COR-L47 (cell line): ENCODE measurements at regions not wholly inside any gene's neighbourhood (a gene's known extent, or its start where the extent isn't known, plus 50 kb on each side); places are given as distances from the start of the nearest gene placed in this dataset.
"Not testable (repeated sequence)": the region's sequence is repeated elsewhere in the genome, so short reads cannot be mapped to it uniquely, and the experiment has no call there.

Source experiments
- DNase-seq: peaks from one replicate; lab custom pipeline; 2025; lab: John Stamatoyannopoulos, UW

DNA sequence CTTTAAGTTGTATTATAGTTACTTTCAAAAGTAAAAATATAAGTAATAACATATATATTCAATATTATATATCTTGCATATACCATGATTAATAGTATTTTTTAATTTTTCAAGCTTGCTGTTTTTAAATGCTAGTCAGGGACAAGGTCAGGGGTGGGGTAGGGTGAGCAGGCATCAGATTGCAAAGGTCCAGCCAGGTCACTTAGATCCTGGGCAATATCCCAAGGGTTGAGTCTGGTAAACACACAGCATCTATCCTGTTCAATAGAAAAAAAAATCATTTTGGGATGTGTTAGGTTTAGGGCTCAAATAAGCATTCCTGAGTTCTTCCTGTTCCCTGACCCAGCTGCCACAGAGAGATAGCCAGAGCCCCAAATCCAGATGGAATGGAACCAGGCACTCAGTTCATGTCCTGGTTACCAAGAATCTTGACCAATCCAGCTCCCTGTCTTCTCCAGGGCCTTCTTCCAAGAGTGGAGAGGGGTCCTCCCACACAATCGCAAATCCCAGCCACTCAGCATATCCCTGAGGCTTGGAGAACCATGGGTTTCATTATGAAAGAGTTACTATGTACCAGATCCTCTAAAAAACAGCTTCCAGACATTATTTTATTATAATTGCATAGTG lies 134.9 kb upstream of the TOP1 start:
- DNase-seq: no peak

DNA sequence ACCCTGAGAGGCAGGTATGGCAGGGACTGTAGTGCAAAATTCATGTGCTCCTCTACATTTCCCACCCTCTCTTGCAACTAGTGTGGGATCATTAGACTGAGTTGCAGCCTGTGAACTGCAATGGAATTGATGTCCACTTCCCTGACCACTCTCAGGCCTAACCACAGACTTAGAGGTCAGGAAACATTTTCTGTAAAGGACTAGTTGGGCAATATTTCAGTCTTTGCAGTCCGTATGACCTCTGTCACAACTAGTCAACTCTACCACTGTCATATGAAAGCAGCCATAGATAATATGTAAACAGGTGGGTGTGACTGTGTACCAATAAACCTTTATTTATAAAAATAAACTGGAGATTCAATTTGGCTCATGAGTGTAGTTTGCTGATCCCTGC lies 134.4 kb upstream of the TOP1 start:
- no peak for DNase-seq

DNA sequence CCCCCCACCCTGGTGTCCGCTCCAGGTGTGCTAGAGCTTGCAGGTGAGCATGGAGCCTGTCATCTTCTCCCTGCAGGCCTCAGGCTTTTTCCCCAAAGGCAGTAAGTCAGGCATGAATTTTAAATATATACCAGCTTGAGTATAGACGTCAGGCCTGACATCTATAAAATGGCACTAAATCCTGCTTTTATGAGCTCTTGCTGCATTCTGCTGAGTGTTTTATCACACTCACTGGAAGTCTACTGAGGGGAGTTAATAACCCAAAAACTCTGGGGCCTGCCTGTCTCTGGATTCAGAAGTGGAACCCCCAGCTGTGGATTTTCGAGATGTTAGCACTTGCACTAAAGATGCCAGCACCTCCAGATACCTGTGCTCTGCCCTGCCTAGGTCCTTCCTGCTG lies 133.4 kb upstream of the TOP1 start:
- no peak for DNase-seq

DNA sequence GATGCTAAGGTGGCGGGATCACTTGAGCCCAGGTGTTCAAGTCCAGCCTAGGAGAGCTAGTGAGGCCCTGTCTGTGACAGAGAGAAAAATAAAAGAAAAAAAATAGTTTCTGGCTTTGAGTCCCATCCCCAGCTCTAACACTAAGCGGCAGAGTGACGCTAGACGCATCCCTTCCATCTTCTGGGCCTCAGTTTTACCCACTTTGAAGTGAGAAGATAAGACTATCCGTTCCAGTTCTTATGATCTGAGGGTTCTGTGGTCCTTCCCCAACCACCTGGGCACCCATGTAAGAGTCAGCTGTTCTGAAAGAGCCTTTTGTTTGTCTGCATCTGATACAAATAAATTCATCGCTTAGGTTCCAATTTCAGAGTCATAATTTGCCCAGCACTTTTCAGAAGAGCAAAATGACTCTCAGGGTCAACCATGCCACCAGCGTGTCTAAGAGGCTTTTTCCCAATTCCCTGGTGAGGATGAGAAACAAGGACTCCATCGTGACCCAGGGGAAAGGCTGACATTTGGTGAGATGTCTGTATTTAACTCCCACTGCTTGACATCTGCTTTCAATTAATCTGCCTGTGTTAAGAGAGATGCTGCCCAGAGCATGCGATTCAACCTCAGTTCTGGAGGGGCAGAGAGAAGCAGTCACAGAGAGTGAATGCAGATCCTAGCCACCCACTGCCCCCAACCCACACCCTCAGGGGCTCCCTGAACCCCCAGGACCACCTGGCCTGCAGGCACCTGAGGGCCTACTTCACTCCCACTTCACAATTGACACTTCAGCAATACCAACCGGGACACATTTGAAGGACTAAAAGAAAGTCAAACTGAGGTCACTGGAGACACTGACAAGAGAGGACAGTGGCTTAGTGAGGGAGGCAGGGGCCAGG lies 131.6 kb upstream of the TOP1 start:
- no peak for DNase-seq

DNA sequence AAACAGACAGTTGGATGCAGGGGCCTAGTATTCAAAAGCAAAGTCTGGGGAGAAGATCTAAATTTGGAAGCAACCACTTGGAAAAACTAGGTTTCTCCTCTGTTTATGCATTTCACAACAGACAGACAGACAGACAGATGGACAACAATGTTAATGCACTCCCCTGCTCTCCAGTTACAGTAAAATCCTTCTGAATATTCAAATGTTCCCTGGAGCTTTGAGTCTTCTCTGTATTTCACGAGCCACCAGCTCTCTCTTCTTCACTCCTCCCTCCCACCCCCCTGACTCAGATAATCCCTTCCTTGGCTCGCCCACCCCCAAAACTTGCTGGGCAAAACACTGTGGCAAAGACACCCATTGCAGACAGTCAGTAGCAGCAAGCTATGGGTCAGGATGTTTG lies 129.3 kb upstream of the TOP1 start:
- DNase-seq: no peak

DNA sequence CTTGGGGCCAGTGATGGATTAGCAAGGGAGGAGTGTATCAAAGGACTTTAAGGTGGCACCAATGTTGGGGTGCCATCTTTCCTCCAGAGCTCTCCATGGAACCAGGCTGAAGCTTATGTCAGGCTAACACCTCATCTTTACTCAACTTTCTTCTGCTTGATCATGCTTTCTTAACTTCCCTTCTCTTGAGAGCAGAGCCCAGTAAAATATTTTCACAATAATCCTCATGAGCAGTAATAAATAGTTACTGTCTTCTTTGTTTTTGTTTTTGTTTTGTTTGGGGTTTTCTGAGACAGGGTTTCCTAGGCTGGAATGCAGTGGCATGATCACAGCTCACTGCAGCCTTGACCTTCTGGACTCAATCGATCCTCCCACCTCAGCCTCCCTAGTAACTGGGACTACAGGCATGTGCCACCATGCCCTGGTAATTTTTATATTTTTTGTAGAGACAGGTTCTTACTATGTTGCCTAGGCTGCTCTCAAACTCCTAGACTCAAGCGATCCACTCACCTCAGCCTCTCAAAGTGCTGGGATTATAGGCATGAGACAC lies 127.9 kb upstream of the TOP1 start:
- no peak for DNase-seq

DNA sequence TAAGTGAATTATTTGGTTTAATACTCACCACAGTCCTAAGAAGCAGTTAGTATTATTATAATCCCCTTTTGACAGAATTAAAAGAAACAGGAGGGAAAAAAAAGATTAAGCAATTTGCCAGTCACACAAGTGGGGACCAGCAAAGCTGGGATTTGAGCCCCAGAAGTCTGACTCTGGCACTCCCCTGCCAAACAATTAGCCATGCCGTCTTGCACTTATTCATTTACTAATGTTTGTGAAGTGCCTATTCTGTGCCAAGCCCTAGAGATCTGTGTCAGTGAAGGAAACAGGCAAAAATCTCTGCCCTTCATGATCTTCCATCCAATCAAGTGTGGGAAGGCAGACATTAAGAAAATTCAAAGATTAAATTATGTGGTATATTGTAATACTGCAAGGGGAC lies 126.0 kb upstream of the TOP1 start:
- DNase-seq: no peak

DNA sequence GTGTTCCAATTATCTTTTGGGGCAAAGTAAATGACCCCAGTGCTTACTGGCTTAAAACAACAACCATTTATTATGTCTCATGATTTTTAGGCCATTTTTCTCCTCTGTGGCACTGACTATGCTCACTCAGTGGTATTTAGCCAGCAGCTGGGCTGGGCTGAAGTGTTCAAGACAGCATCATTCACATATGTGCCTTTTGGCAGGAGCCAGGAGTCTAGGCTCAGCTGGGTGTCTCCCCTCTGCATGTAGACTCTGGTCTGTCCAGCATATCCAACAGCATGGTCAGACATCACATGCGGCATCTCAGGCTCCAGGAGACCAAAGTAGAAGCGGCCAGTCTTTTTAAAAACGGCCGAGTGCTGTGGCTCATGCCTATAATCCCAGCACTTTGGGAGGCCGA lies 120.3 kb upstream of the TOP1 start:
- no peak for DNase-seq

DNA sequence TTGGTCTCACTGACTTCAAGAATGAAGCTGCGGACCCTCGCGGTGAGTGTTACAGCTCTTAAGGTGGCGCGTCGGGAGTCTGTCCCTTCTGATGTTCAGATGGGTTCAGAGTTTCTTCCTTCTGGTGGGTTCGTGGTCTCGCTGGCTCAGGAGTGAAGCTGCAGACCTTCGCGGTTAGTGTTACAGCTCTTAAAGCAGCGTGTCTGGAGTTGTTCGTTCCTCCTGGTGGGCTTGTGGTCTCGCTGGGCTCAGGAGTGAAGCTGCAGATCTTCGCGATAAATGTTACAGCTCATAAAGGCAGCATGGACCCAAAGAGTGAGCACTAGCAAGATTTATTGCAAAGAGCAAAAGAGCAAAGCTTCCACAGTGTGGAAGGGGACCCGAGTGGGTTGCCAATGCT lies 119.1 kb upstream of the TOP1 start:
- not testable (repeated sequence) for DNase-seq

DNA sequence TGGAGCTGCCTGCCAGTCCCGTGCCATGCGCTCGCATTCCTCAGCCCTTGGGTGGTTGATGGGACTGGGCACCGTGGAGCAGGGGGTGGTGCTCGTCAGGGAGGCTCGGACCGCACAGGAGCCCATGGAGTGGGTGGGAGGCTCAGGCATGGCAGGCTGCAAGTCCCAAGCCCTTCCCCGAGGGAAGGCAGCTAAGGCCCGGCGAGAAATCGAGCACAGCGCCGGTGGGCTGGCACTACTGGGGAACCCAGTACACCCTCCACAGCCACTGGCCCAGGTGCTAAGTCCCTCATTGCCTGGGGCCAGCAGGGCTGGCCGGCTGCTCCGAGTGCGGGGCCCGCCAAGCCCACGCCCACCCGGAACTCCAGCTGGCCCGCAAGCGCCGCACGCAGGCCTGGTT lies 118.2 kb upstream of the TOP1 start:
- not testable (repeated sequence) for DNase-seq

DNA sequence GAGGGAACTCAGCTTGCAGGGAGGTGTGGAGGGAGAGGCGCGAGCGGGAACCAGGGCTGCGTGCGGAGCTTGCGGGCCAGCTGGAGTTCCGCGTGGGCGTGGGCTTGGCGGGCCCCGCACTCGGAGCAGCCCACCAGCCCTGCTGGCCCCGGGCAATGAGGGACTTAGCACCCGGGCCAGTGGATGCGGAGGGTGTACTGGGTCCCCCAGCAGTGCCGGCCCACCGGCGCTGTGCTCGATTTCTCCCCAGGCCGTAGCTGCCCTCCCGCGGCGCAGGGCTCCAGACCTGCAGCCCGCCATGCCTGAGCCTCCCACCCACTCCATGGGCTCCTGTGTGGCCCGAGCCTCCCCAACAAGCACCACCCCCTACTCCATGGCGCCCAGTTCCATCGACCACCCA lies 117.5 kb upstream of the TOP1 start:
- DNase-seq: not testable (repeated sequence)

DNA sequence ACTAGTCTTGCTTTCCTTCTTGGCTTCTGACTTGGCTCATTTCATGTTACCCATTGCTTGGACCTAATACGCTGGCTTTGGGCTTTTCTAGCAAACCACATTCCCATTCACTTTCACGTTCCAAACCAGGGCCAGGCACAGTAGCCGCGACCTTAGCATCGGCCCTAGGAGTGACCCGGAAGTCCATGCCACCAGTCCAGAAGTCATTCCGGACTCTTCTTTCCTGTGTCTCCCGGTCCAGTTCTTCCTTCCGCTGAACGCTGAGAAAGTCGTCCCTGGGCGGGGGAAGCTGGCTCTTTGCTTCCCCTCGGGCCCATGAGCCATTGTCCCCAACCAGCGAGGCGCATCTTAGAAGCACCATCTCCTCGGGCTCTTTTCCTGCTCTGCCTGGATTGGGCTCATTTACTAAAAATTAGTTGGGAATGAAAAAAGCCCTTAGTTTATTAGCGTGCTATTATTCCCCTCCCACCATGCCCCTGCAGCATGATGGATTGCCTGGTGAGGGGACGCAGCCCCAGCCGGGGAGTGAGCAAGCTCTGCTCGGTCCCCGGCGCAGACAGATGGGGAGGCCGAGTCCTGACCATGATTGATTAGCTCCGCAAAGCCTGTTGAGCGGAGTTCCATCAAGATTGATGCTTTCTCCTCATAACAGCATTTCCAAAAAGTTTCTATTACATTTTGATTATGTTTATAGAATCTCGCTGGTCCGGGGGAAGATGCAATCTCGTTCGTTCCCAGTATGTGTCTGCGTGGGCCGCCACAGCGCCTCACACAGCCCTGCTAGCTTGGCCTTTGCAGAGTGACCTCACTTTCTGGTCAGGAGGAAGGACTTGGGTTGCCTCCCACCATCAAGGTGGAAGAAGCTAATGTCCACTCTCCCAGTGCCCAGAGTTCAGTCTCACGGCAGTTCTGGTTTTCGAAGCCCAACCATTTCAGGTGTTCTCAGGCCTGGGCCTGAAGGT lies 115.1 kb upstream of the TOP1 start:
- DNase-seq: no peak

DNA sequence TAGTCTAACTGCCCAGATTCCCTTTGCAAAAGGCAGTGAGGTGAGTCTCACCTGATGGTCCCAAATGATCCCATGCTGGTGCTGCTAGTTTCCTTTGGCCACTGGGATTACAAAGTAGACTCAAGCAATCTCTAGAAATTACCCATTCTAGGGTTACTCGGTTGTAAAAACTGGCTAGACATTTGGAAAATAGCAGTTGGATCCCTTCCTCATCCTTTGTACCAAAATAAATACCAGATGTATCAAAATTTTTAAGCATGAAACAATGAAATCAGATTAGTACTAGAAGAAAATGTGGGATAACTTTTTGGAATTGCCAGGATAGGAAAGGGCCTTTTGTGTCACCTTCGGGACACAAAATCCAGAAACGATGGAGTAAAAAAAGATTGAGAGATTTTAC lies 112.9 kb upstream of the TOP1 start:
- DNase-seq: no peak

DNA sequence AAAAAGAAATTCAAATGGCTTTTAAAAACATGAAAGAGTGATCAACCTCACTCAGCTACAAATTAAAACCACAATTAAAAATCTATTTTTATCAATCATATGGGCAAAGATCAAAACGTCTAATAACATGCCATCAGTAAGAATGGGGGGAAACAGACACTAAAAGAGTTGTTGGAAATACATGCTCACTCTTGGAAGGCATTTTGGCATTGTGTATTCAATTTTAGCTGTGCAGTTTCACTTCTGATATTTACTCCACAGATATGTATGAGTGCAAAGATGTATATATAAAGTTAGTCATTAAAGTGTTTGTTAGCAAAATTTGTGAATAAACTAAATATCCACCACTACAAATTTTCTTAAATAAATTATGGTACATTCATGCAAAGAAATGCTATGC lies 112.3 kb upstream of the TOP1 start:
- DNase-seq: no peak

DNA sequence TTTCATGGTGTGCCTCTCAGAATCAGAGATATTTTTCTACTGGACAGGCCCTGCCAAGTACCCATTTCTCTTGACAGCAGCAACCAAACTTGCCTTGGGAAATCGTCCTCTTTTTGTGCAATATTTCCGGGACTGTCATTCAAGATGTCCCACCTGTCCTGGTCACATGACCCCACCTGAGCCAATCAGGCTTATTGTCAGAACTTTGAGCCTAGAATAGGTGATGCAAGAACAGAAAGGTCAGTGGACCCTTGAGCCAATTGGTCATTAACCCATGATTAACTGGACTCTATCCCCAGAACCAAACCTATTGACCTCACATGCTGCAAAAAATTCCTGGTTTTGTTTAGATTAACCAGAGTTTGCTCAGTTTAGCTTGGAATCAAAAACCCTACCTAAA lies 108.3 kb upstream of the TOP1 start:
- no peak for DNase-seq

DNA sequence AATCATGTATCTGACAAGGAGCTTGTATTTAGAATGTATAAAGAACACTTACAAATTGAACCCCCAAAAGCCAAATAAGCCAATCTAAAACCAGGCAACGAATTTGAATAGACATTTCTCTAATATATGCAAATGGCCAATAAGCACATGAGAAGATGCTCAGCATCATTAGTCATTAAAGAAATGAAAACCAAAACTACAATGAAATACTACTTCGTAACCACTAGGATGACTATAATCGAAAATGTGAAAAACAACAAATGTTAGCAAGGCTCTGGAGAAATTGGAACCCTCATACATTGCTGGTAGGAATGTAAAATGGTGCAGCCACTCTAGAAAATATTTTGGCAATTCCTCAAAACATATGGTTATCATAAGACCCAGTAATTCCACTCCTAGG lies 105.8 kb upstream of the TOP1 start:
- DNase-seq: no peak

DNA sequence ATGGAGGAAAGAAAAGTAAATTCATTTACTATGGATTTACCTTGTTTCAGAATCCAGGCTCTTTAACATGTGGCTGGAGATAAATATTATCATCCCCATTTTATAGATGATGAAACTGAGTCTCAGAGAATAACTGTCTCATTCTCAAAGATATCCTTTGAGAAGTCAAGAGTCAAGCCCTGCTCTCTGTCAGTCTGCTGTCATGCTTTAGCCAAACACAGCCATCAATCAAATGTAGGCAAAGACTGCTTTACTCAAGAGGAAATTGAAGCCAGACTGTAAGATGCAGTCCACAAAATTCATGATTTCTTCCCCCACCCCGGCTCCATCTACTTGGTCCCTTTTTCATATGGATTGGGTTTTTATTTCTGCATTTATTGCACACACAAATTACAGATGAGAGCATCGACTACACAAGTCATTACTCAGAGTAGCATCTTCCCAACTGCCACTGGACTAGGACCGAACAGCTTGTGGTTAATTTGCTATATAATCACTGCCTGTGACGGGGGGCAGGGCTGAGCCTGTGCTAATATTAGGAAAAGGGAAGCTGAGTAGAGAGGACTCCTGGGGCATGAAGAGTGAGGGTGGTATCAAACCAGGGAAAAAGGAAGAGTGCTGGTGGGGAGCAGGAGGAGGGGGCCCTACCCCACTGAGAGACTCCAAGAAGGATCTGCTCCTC lies 102.7 kb upstream of the TOP1 start:
- DNase-seq: no peak

DNA sequence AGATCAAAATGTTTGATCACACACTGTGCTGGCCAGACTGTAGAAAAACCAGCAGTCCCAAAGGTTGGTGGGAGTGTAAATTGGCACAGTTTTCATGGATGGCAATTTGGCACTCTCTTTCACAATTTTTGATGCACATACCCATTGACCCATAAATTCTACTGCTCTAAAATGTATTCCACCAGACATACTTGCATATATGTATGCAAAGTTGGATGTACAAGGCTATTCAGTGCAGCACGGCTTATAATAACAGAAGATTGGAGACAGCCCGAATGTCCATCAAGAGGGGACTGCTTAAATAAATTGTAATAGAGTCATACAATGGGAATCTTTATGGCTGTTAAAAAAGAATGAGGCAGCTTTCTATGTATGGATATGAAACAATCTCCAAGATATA lies 101.7 kb upstream of the TOP1 start:
- DNase-seq: no peak

DNA sequence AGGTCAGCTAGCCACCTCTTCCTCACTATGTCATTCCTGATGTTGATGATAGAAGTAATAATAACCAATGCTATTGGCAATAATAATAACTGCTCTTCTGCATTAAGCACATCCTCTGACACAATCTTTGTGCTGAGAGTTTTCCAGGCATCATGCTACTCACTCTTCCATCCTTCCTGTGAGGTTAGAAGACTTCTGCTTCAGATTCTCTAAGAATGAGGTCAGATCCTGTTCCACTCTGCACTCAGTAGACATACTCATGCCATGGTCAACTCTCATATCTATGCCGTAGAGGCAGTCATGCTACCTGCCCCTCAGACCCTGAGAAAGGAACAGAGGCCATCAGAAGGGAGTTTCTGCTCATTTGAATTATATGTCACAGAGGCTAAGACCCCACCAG lies 98.1 kb upstream of the TOP1 start:
- no peak for DNase-seq

DNA sequence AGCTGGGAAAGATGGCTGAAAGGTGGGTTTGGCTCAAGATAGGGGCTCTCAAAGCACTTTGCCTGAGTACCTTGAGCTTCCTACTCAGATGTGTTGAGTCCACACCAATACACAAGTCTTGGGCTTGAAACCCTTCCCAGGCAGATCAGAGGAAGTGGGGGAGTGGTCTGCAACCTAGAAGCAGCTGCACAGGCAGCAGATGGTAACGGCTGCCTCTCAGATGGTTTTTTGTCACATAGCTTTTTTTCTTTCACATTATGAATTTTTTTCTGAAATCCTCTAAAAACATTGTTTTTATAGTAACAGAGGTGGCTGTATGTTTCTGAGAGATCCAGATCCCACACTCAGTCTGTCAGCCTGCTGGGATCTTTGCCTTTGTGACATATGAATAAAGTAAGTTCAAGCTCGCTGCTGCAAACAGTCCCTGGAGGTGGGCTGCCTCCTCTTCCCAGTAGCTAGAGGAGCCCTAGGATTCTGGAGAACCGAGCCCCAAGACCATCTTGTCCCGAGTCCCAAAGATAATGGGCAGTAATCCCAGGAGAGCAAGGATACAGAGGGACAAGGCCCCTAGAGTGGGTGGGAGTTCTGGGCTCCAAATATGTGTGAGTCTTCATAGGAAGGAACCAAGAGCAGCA lies 97.1 kb upstream of the TOP1 start:
- DNase-seq: no peak

DNA sequence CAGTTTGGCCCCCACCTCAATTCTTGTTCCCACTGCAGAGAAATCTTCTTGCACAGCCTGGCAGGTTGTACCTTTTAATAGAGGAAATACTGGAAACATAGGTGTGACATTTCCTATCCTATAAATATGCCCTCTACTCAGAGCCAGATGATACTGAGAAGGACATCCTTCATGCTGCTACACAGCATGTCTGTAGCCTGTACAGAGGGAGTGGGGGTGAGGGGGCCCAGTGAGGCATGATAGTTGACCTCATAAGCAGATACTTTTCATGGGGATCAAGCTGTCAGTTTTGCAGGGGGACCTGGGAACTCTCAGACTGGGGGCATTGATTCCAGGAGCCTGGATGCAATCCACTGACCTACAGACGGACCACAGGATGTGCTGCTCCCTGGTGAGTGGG lies 96.2 kb upstream of the TOP1 start:
- DNase-seq: no peak
